Anterior cingulate cortex (tissue), 58 donors: ENCODE measurements at regions not wholly inside any gene's neighbourhood (a gene's known extent, or its start where the extent isn't known, plus 50 kb on each side); places are given as distances from the start of the nearest gene placed in this dataset.

ENCODE experiments used
- DNase-seq, 58 donors: peaks; one replicate each; lab custom pipeline; 2025; lab: John Stamatoyannopoulos, UW

- no peak for DNase-seq
Measured at GRCh38 chr1:81635816-81636215, 164.9 kb upstream of the ADGRL2 start.

- DNase-seq, result no peak
Measured at GRCh38 chr1:81634294-81634693, 166.4 kb upstream of the ADGRL2 start.

- no peak for DNase-seq
Measured at GRCh38 chr1:81619156-81619555, 181.6 kb upstream of the ADGRL2 start.

- DNase-seq, result no peak
Measured at GRCh38 chr1:81618376-81618775, 182.4 kb upstream of the ADGRL2 start.

- no peak for DNase-seq
Measured at GRCh38 chr1:81617308-81617967, 183.3 kb upstream of the ADGRL2 start.

GRCh38 chr1:81613803-81614202 is 186.9 kb upstream of the ADGRL2 start:
- DNase-seq, result no peak

- no peak for DNase-seq
Measured at GRCh38 chr1:81607924-81608323, 192.8 kb upstream of the ADGRL2 start.

- no peak for DNase-seq
Measured at GRCh38 chr1:81607086-81607485, 193.6 kb upstream of the ADGRL2 start.

- no peak for DNase-seq
Measured at GRCh38 chr1:81606656-81607055, 194.1 kb upstream of the ADGRL2 start.

- DNase-seq, result no peak
Measured at GRCh38 chr1:81605023-81605422, 195.7 kb upstream of the ADGRL2 start.

- no peak for DNase-seq
Measured at GRCh38 chr1:81600878-81601622, 199.7 kb upstream of the ADGRL2 start.

GRCh38 chr1:81600363-81600762 is 200.4 kb upstream of the ADGRL2 start:
- no peak for DNase-seq

- no peak for DNase-seq
Measured at GRCh38 chr1:81598623-81599022, 202.1 kb upstream of the ADGRL2 start.

GRCh38 chr1:81597720-81598426 is 202.9 kb upstream of the ADGRL2 start:
- no peak for DNase-seq

- DNase-seq, result peak in 22 of 58 donors; percentile 3 to 42 (median 20)
Measured at GRCh38 chr1:81596341-81596740, 204.4 kb upstream of the ADGRL2 start.

- DNase-seq, result no peak
Measured at GRCh38 chr1:81594206-81594605, 206.5 kb upstream of the ADGRL2 start.

GRCh38 chr1:81592233-81592632 is 208.5 kb upstream of the ADGRL2 start:
- no peak for DNase-seq

GRCh38 chr1:81590171-81590570 is 210.6 kb upstream of the ADGRL2 start:
- no peak for DNase-seq

- no peak for DNase-seq
Measured at GRCh38 chr1:81588149-81588548, 212.6 kb upstream of the ADGRL2 start.

- DNase-seq, result peak in 4 of 58 donors; percentile 1 to 47 (median 42)
Measured at GRCh38 chr1:81587426-81587825, 213.3 kb upstream of the ADGRL2 start.

- DNase-seq, result no peak
Measured at GRCh38 chr1:81585371-81585770, 215.4 kb upstream of the ADGRL2 start.

GRCh38 chr1:81584398-81584797 is 216.3 kb upstream of the ADGRL2 start:
- DNase-seq, result no peak
